Renal cortex interstitium (tissue), 11 donors: ENCODE measurements at regions not wholly inside any gene's neighbourhood (a gene's known extent, or its start where the extent isn't known, plus 50 kb on each side); places are given as distances from the start of the nearest gene placed in this dataset.
"Not testable (repeated sequence)": the region's sequence is repeated elsewhere in the genome, so short reads cannot be mapped to it uniquely, and the experiment has no call there.

Source experiments
- DNase-seq, 11 donors: peaks; one replicate each; pipeline ENCODE4 v3.0.0-alpha.2; 2013; ENCODE audit warnings: low read depth in 9 of 11, low spot score in 4 of 11; ENCODE audit errors: extremely low read depth in 1 of 11

DNA sequence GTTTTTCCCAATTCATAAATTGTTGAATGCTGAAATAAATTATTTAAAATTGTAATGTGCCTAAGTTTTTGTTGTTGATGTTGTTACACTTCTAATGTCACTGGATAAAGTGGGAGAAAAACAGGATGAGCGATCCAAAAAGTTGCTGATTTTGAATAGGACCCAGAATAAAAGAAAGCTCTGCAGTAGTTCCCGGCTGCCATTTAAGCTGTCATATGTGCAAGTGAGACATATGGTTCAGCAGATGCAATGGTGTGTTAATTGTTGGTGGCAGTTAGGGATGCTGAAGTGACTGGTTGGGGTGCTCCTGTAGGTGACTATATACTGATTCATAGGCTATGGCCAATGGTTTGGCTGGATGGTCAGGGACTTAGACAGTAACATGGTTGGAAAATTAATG, 1517.4 kb upstream of the LRRTM3 start:
- DNase-seq, result no peak

DNA sequence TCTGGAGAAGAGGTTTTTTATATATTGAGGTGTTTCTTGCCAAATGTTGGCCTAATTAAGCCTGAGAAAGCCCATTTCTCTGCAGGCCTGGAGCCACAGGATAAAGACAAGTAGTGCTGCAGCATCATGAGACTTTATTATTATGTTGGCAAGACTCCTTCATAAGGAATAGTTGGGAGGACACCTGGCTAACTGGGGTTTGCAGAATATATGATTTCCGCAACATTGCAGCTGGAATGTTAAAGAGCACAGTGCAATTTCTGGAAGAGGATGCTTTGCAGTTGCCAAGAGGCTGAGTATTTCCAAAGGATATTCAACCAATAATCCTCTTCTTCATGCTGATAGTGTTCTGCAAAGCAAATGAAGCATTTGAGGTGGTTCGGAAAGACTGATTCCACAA, 1512.8 kb upstream of the LRRTM3 start:
- no peak for DNase-seq

DNA sequence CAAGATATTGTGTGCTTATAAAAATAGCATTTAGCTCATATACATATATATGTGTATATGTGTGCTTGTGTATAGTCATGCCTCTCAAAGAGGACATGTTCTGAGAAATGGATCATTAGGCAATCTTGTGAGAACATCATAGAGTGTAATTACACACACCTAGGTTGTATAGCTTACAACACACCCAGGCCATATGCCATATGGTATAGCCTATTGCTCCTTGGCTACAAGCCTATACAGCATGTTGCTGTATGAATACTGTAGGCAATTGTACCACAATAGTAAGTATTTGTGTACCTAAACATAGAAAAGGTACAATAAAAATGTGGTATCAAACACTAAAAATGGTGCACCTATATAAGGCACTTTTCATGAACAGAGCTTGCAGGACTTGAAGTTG, 1510.5 kb upstream of the LRRTM3 start:
- DNase-seq, result no peak

DNA sequence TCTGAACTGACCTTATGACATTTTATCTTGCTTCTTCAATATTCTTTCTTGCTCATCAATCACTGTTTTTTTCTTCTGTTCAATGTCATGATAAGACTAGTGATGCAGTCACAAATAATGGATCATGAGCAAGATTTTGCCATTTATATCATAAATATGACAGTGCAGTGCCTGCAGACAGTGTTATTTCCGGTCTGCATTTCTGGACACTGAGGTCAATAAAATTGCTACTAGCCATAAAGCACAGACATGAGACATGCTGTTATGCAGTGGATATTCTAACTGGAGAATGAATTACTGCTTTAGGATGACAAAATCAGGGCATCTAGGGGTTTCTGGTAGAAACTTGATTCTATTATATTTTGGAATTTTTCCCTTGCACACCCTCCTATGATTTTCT, 1509.7 kb upstream of the LRRTM3 start:
- no peak for DNase-seq

DNA sequence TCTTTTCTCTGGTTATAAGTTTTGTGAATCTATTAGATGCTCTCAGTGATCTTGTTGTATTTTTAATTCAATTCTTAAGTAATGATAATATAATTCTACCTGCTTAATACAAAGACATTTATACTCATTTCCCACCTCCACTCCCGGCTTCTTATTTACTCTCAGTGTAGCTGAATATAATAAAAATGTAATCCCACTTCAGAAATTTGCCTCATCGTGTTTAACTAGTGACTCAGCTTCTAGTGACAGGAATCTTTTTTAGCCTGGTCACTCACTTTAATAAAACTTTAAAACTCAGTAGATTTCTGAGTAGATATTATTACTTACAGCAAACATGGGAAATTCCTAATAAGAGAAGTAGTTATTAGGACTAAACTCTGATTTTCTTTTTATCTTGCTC, 1506.2 kb upstream of the LRRTM3 start:
- no peak for DNase-seq

DNA sequence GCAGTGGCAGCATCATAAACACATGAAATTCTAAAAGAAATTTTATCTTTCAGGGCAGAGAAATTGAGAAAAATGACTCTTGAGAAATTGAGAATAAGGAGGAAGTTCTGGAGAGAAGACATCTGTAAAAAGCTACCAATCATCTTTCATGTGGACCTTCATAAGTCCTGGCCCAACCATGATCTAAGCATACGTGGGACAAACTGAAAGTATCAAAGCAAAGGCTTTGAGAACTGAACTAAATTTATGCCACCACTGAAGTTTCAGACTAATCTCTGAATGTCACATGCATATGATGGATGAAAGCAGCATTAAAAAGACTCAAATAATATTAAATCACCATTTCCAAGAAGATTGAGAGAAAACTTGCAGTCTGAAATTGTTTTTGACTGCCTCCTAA, 1502.8 kb upstream of the LRRTM3 start:
- no peak for DNase-seq

DNA sequence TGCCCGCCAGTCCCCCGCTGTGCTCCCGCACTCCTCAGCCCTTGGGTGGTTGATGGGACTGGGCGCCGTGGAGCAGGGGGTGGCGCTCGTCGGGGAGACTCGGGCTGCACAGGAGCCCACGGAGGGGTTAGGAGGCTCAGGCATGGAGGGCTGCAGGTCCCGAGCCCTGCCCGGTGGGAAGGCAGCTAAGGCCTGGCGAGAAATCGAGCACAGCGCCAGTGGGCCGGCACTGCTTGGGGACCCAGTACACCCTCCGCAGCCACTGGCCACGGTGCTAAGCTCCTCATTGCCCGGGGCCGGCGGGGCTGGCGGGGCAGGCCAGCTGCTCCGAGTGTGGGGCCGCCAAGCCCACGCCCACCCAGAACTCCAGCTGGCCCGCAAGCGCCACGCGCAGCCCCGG, 1496.5 kb upstream of the LRRTM3 start:
- DNase-seq, result not testable (repeated sequence)

DNA sequence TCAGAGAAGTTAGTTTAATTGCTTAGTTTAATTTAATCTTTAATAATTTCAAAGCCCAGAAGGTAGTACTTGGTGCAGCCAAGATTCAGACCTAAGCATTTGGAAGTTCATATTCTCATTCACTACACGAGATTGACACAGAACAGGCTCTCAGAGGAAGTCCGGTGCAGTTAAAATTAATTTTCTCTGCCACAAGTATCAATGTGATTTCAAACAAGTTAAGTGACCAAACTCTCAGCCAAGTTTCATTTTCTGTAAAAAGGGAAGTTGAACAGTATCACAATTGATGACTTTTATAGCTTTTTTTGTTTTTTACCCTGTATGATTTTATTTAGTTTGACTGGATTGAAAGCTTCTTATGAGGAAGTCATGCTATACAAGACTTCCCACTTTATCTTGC, 1494.9 kb upstream of the LRRTM3 start:
- DNase-seq, result no peak

DNA sequence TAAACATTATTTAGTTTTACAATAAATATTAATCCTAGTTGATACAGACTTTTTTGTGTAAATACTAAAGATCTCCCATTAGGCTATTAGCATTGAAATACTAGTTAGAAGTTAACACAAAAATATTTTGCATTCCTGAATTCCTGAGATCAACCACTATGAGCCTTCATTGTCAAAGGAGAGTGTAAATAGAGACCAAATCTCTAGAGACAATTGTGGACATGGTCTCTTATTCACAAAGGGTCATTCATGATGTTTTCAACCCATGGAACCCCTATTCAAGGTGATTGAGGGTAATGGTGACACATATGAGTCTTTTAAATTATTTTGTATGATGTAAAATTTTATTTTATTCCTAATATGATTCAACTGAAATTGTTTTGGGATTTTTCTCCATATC, 1454.8 kb upstream of the LRRTM3 start:
- no peak for DNase-seq

DNA sequence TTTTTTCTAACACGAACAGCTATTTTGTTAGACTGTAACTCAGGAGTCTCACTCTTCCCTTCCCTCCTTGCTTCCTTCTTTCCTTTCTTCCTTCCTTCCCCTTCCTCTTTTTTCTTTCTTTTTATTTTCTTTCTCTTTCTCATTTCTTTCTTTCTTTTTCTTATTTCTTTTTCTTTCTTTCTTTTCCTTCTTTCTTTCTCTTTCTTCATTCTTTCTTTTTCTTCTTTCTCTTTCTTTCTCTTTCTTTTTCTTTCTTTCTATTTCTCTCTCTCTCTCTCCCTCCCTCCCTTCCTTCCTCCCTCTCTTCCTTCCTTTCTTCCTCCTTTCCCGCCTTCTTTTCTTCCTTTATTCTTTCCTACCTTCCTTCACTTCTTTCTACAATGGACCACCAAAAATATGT, 1443.0 kb upstream of the LRRTM3 start:
- no peak for DNase-seq

DNA sequence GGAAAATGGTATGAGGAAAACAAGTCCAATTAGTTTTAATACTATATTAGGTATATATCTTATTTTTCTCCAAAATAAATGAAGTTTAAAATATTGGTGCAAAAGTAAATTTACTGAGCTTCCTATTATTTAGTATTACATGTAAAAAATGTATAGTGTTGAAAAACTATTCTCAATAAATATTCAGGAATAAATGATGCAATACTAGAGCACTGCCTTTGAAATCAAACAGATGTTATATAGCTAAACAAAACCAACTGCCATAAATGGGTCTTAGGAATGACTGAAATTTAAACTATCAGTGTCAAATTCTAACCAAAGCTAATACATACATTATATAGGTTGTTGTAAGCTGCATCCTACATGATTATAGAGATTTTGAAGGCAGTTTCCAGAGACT, 1434.0 kb upstream of the LRRTM3 start:
- DNase-seq, result no peak

DNA sequence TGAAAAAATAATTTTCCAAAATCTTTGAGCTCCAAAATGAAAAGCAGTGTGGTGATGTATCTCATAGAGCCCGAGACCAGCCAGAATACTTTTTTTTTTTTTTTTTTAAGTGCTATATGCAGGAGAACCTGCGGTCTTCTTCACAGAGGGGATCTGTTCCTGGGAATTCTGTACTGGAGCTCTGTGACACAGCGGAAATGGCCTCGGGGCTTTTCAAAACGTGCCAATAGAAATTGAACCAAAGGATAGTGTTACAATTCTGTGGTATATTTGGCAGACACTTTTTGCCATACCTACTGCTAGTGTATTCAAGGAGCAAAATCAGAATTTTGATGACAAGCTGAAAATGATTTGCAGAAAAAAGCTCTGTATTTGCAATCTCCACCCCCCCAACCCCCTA, 1429.3 kb upstream of the LRRTM3 start:
- DNase-seq, result no peak

DNA sequence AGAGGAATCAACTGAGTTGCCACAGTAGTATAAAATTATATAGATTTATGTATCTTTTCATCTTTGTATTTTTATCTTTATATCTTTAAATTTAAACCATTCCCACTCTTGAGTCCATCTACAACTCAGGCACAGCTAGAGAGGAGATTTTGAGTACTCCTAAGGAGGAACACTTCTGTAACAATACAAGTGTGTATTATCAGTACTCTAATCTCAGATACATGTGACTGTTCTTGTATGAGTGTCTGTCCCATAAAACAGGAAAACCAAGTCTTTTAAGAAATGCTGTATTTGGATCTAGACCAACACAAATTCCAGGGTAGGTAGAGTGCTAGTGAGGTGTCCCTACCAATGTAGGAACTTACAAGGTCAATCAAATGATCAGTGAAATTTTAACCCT, 1428.0 kb upstream of the LRRTM3 start:
- no peak for DNase-seq

DNA sequence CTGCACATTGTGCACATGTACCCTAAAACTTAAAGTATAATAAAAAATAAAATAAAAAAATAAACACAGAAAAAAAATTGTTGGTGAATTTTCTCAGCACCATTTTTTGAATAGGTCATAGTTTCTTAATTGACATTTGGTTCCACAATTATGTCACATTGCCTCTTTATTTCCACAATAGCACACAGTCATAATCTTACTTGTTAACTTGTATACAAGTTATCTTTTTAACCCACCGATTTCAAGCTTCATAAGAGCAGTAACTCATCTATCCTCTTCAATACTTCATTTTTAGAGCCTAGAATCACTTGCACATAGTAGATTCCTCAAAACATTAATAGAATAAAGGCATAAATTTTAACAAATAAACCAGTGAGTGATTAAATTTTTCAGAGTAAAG, 1425.1 kb upstream of the LRRTM3 start:
- no peak for DNase-seq

DNA sequence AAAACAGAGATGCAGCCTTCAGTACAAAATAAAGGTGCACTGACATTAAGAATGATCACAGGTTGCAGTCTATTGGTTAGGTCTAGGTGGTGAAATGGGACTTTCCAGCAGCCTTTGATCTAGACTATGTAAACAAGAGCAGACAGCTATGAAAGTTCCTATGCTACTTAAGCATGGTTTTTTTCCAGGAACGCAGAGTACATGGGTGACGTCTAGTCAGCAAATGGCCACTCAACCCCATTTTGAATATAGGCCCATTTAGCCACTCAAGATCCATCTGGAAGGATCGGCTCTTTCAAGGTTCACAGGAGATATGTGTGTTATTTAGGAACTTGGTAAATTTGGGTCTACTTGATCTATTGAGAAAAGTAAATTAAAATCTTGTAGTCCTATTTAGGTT, 1424.6 kb upstream of the LRRTM3 start:
- no peak for DNase-seq

DNA sequence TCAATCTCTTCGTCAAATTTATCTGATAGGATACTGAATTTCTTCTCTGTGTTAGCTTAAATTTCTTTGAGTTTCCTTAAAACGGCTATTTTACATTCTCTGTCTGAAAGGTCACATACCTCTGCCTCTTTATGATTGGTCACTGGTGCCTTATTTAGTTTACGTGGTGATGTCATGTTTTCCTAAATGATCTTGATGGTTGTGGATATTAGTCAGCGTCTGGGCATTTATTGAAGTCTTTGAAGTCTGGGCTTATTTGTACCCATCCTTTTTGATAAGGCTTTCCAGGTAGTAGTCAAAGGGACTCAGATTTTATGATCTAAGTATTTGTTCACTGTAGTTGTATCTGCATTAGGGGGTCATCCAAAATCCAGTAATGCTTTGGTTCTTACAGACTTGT, 1407.5 kb upstream of the LRRTM3 start:
- no peak for DNase-seq

DNA sequence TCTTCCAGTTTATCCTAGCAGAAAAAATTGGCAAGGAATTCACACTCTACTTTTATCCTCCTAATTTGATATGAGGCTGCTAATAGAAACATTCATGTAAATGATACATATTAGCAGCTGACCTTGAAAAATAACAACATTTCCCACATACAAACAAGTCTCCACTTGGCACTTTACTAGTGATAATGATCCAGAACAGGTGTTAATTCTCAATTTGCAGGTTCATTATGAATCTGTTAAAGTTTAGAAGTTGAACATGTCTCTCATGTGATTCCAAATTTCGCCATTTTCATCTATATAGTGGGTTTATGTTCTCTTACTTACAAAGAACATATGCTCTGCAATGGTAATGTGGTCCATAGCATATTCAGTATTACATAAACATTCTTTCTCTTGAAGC, 1396.8 kb upstream of the LRRTM3 start:
- no peak for DNase-seq

DNA sequence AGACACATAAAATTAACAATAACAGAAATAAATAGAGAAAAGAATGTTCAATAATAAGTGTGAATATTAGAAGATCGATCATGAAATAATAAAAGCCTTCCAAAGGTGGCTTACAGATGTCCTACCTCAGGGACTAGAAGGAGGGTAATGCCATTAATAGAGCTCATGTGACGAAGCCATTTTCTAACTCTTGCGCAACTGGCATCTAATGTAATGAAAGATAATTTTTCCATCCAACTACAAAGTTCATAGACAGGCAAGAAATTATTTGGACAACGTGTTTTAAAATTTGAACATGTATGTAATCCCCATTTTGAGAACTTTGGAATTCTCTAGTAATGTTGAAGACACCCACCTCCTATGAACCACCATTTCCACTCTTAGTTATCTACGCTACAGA, 1394.3 kb upstream of the LRRTM3 start:
- no peak for DNase-seq

DNA sequence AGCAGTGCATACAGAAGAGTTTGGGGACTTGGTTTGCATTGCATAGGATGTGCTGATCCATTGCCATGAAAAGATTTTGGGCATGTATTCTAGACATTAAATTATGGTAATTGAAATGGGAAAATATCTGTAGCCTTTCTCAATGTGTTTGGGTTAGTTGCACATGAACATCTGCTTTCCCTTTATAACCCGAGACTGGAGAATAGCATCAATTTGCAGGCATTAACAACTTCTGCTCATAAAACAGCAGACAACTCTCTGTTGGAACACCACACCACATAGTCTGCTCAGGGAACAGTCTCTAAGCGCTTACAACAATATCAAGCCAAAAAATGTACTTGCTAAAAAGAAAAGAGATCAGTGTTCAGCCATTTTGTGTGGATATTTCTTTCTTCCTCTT, 1391.1 kb upstream of the LRRTM3 start:
- DNase-seq, result no peak

DNA sequence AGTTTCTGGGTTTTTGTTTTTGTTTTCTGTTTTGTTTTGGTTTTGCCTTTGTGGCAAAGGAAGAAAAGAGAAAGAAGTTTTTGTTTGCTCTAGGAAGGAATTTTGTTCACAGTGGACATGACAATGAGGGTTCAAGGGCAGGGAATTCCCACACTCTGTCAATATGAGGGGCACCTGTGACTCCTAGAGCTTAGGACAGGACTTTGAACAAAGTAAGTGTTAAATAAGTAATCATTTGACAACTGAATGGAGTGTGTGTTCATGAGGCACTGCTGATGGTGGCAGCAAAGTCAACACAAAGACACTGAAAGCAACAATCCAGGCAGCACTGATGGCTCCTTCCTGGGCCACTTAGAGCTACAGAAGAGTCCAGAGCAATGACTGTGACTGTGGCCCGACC, 1381.1 kb upstream of the LRRTM3 start:
- no peak for DNase-seq

DNA sequence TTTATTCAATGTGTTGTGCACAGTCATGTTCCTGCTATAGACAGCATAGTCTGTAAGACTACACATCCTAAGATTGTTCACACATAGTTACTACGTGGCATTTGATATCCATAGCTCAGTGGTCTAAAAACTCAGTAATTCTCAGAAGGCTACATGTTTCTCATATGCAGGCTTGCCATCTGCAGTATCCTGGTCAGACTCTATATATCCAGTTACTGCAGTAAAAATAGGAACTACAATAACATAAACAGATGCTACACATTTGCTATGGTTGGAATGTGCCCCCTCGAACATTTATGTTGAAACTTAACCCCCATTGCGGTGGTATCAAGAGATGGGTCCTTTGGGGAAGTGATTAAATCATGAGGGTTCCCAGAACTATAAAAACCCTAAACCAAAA, 1377.8 kb upstream of the LRRTM3 start:
- DNase-seq, result no peak

DNA sequence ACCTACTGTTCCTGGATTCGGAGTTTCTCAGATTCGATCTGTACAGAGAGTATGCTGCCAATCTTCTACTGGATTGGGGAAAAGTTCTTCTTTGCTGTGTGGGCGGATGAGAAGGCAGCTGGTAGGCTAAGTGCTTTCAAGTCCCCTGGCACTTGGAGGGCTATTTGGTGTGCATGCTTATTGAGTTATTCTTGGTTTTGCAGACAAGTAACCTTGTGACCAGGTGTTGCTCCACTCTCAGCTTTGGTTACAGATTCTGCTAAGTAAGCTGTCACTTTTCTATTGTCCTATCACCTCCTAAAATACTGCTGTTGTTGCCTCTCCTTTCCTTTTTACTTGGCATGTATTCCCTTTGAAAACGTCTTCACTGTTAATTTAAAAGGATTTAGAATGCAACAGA, 1375.1 kb upstream of the LRRTM3 start:
- DNase-seq, result no peak
